ENCODE measurements at regions not wholly inside any gene's neighbourhood (a gene's known extent, or its start where the extent isn't known, plus 50 kb on each side); places are given as distances from the start of the nearest gene placed in this dataset.

GRCh38 chr16:48905632-48906505, 295.9 kb upstream of the N4BP1 start:
- whole genome bisulfite sequencing, 5 donors = 66 to 74% (median 68%) methylated on average over 21 to 22 of the region's 22 CpGs
- intact Hi-C loops (cut with DNase I; ENCODE audit: low total_unique reads) = no loop called here
- Histone ChIP-seq H3K27ac (no peak overlapping the region), H3K36me3 (no peaks in the 10 kb centered on the region), H3K9me3 (no peaks in the 10 kb centered on the region), H3K4me1 (no peaks in the 10 kb centered on the region), H3K4me3 (no peak overlapping the region), H3K27me3 (peaks cover 0 to 42% (median 0%) of the 10 kb centered on the region in 3 donors)
- DNase-seq = no peak
- no peak for TF ChIP-seq POLR2AphosphoS5 (IDR thresholded peaks at IDR 0.05)

- no peaks in the 10 kb centered on the region for H3K9me3 ChIP-seq
Measured at GRCh38 chr16:48904333-48904732, 294.4 kb upstream of the N4BP1 start.

DNA sequence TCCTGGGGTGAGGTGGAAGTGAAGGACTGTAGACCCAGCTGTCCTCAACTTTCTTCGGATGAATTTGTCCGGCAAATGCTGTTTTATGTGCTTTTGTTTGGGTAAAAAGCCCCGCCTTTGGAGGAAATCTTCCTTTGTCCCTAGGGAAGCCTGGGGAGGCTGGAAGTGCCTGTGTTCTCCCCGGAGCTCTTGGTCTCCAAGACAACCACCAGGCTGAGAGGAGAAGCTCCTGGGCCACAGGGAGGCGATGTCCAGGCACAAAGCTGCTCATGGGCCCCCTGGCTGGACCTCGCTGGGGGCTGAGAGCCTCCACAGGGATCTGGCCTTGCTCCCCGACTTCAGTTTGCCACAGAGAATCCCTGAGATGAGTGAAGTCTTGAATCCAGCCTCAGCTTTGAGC, 293.1 kb upstream of the N4BP1 start:
- intact Hi-C loops (cut with DNase I; ENCODE audit: low total_unique reads) = no loop called here
- Histone ChIP-seq H3K4me1 (no peaks in the 10 kb centered on the region), H3K27ac (no peak overlapping the region), H3K36me3 (no peaks in the 10 kb centered on the region), H3K4me3 (no peak overlapping the region), H3K9me3 (no peaks in the 10 kb centered on the region), H3K27me3 (peaks cover 0 to 42% (median 0%) of the 10 kb centered on the region in 3 donors)
- no peak for DNase-seq
- WGBS, 5 donors = 43 to 49% (median 46%) methylated on average over 7 of the region's 7 CpGs
- TF ChIP-seq POLR2AphosphoS5 (IDR thresholded peaks at IDR 0.05) (no peak), POLR2A (IDR thresholded peaks at IDR 0.05) (no peak), EP300 (IDR thresholded peaks at IDR 0.05) (no peak)
- TF ChIP-seq, protein P1, sequence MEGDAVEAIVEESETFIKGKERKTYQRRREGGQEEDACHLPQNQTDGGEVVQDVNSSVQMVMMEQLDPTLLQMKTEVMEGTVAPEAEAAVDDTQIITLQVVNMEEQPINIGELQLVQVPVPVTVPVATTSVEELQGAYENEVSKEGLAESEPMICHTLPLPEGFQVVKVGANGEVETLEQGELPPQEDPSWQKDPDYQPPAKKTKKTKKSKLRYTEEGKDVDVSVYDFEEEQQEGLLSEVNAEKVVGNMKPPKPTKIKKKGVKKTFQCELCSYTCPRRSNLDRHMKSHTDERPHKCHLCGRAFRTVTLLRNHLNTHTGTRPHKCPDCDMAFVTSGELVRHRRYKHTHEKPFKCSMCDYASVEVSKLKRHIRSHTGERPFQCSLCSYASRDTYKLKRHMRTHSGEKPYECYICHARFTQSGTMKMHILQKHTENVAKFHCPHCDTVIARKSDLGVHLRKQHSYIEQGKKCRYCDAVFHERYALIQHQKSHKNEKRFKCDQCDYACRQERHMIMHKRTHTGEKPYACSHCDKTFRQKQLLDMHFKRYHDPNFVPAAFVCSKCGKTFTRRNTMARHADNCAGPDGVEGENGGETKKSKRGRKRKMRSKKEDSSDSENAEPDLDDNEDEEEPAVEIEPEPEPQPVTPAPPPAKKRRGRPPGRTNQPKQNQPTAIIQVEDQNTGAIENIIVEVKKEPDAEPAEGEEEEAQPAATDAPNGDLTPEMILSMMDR (IDR thresholded peaks at IDR 0.05) = no peak

More at GRCh38 chr16:48904333-48904732, 294.4 kb upstream of the N4BP1 start:
- TF ChIP-seq POLR2AphosphoS5 (IDR thresholded peaks at IDR 0.05) (no peak), EP300 (IDR thresholded peaks at IDR 0.05) (no peak), POLR2A (IDR thresholded peaks at IDR 0.05) (no peak)
- TF ChIP-seq, protein P1 (IDR thresholded peaks at IDR 0.05) = no peak
- H3K4me1 ChIP-seq = no peaks in the 10 kb centered on the region
- H3K27me3 ChIP-seq = peaks cover 0 to 42% (median 0%) of the 10 kb centered on the region in 3 donors
- H3K27ac ChIP-seq = no peak overlapping the region
- intact Hi-C loops (cut with DNase I; ENCODE audit: low total_unique reads) = no loop called here
- H3K4me3 ChIP-seq = no peak overlapping the region
- no peak for DNase-seq
- H3K36me3 ChIP-seq = no peaks in the 10 kb centered on the region
- 63 to 72% (median 65%) methylated on average over 5 of the region's 5 CpGs for whole genome bisulfite sequencing, 5 donors

- DNase-seq = no peak
- 46 to 61% (median 55%) methylated on average over 9 of the region's 9 CpGs for WGBS, 5 donors
- no peaks in the 10 kb centered on the region for H3K9me3 ChIP-seq
- no peak overlapping the region for H3K4me3 ChIP-seq
- peaks cover 0 to 41% (median 0%) of the 10 kb centered on the region in 3 donors for H3K27me3 ChIP-seq
- no peaks in the 10 kb centered on the region for H3K4me1 ChIP-seq
- intact Hi-C loops (cut with DNase I; ENCODE audit: low total_unique reads) = no loop called here
- H3K36me3 ChIP-seq = no peaks in the 10 kb centered on the region
- no peak overlapping the region for H3K27ac ChIP-seq
- no peak for TF ChIP-seq POLR2AphosphoS5 (IDR thresholded peaks at IDR 0.05)
- TF ChIP-seq EP300 (IDR thresholded peaks at IDR 0.05) = no peak
- TF ChIP-seq POLR2A (IDR thresholded peaks at IDR 0.05) = no peak
- TF ChIP-seq, protein P1 (IDR thresholded peaks at IDR 0.05) = no peak
Measured at GRCh38 chr16:48901712-48902374, 291.9 kb upstream of the N4BP1 start.
